Tibial nerve (tissue), 4 donors: ENCODE measurements at regions not wholly inside any gene's neighbourhood (a gene's known extent, or its start where the extent isn't known, plus 50 kb on each side); places are given as distances from the start of the nearest gene placed in this dataset.

Source experiments
- DNase-seq, 2 donors: peaks; one replicate each; pipeline ENCODE4 v3.0.0-alpha.2; 2019; ENCODE audit warnings: low spot score in 2 of 2
- H3K27ac ChIP-seq, 4 donors: fragments of 200-600 bp; sonication (generic) in 3 of 4; one replicate each; pipeline ENCODE4 v1.5.1; 2017 to 2019; ENCODE audit warnings: mild to moderate bottlenecking in 1 of 4
- H3K27me3 ChIP-seq, 2 donors: fragments of 200-600 bp; sonication (generic) in 1 of 2; one replicate each; pipeline versions ENCODE4 v1.5.1 to v1.6.0; 2017 to 2019
- H3K36me3 ChIP-seq, 3 donors: fragments of 200-600 bp; sonication (generic); one replicate each; pipeline ENCODE4 v1.5.1; 2018 to 2019
- H3K4me1 ChIP-seq, 4 donors: fragments of 200-600 bp; sonication (generic) in 3 of 4; one replicate each; pipeline ENCODE4 v1.5.1; 2017 to 2019
- H3K4me3 ChIP-seq, 4 donors: fragments of 200-600 bp; sonication (generic) in 3 of 4; one replicate each; pipeline ENCODE4 v1.5.1; 2017 to 2019; ENCODE audit warnings: mild to moderate bottlenecking in 1 of 4, moderate library complexity in 1 of 4
- H3K9me3 ChIP-seq, 4 donors: fragments of 200-600 bp; sonication (generic) in 3 of 4; one replicate each; pipeline ENCODE4 v1.5.1; 2017 to 2019
- CTCF ChIP-seq, 5 experiments: fragments of 200-600 bp in 3 of 5; fragments of 450-650 bp in 2 of 5; sonication (generic) in 3 of 5; IDR thresholded peaks; one replicate each; pipeline ENCODE4 v1.5.1; 2016 to 2019; ENCODE audit warnings: antibody characterized with exemption in 5 of 5, mild to moderate bottlenecking in 3 of 5, moderate library complexity in 2 of 5
- EP300 ChIP-seq, 2 donors: sonication (generic); formaldehyde crosslinking; IDR thresholded peaks; one replicate each; pipeline ENCODE4 v1.6.1; 2017; ENCODE audit warnings: antibody characterized with exemption in 2 of 2, mild to moderate bottlenecking in 1 of 2
- POLR2A ChIP-seq, 2 donors: fragments of 450-650 bp; IDR thresholded peaks; one replicate each; pipeline ENCODE4 v1.6.1; 2017; ENCODE audit warnings: antibody characterized with exemption in 2 of 2, mild to moderate bottlenecking in 2 of 2, moderate library complexity in 2 of 2
- WGBS, 2 donors: methylation state at CpG; one replicate each; pipeline ENCODE4 v1.1.5; 2018; 5-methylcytosine and 5-hydroxymethylcytosine counted together

GRCh38 chr5:38104497-38105230, 153.7 kb upstream of the EGFLAM start:
- H3K36me3 ChIP-seq: no peaks in the 10 kb centered on the region
- H3K27ac ChIP-seq: no peak overlapping the region
- no peak for TF ChIP-seq POLR2A (IDR thresholded peaks at IDR 0.05)
- no peak for TF ChIP-seq CTCF (IDR thresholded peaks at IDR 0.05)
- TF ChIP-seq EP300 (IDR thresholded peaks at IDR 0.05): no peak
- WGBS, 2 donors: 48 to 56% methylated on average over 5 of the region's 5 CpGs
- no peak overlapping the region for H3K4me3 ChIP-seq
- H3K4me1 ChIP-seq: no peaks in the 10 kb centered on the region
- H3K27me3 ChIP-seq: no peaks in the 10 kb centered on the region
- H3K9me3 ChIP-seq: no peaks in the 10 kb centered on the region
- no peak for DNase-seq

- H3K4me3 ChIP-seq: no peak overlapping the region
- DNase-seq: no peak
- no peaks in the 10 kb centered on the region for H3K4me1 ChIP-seq
- TF ChIP-seq POLR2A (IDR thresholded peaks at IDR 0.05) (no peak), CTCF (IDR thresholded peaks at IDR 0.05) (no peak), EP300 (IDR thresholded peaks at IDR 0.05) (no peak)
- no peaks in the 10 kb centered on the region for H3K27me3 ChIP-seq
- no peaks in the 10 kb centered on the region for H3K36me3 ChIP-seq
- H3K27ac ChIP-seq: no peak overlapping the region
- no peaks in the 10 kb centered on the region for H3K9me3 ChIP-seq
- WGBS, 2 donors: 94 to 96% methylated on average over 10 of the region's 10 CpGs
Observed at GRCh38 chr5:38101897-38102296, 156.5 kb upstream of the EGFLAM start.

- WGBS, 2 donors: 89 to 91% methylated on average over 3 of the region's 3 CpGs
Observed at GRCh38 chr5:38099205-38100168, 158.9 kb upstream of the EGFLAM start.

GRCh38 chr5:38094889-38095288, 163.5 kb upstream of the EGFLAM start:
- Histone ChIP-seq H3K36me3 (no peaks in the 10 kb centered on the region), H3K27ac (no peak overlapping the region), H3K4me3 (no peak overlapping the region), H3K27me3 (no peaks in the 10 kb centered on the region), H3K9me3 (no peaks in the 10 kb centered on the region), H3K4me1 (no peaks in the 10 kb centered on the region)
- TF ChIP-seq CTCF (IDR thresholded peaks at IDR 0.05): no peak
- no peak for TF ChIP-seq POLR2A (IDR thresholded peaks at IDR 0.05)
- no peak for TF ChIP-seq EP300 (IDR thresholded peaks at IDR 0.05)
- WGBS, 2 donors: 57 to 69% methylated on average over 3 of the region's 3 CpGs
- no peak for DNase-seq

More at GRCh38 chr5:38099205-38100168, 158.9 kb upstream of the EGFLAM start:
- Histone ChIP-seq H3K27me3 (no peaks in the 10 kb centered on the region), H3K9me3 (no peaks in the 10 kb centered on the region), H3K27ac (no peak overlapping the region), H3K36me3 (no peaks in the 10 kb centered on the region), H3K4me1 (no peaks in the 10 kb centered on the region), H3K4me3 (no peak overlapping the region)
- no peak for TF ChIP-seq EP300 (IDR thresholded peaks at IDR 0.05)
- TF ChIP-seq CTCF (IDR thresholded peaks at IDR 0.05): no peak
- no peak for TF ChIP-seq POLR2A (IDR thresholded peaks at IDR 0.05)
- no peak for DNase-seq

- no peaks in the 10 kb centered on the region for H3K4me1 ChIP-seq
- WGBS, 2 donors: 68 to 76% methylated on average over 4 of the region's 4 CpGs
- no peak for TF ChIP-seq CTCF (IDR thresholded peaks at IDR 0.05)
- no peak for TF ChIP-seq POLR2A (IDR thresholded peaks at IDR 0.05)
Observed at GRCh38 chr5:38093855-38094254, 164.5 kb upstream of the EGFLAM start.

More at GRCh38 chr5:38093855-38094254, 164.5 kb upstream of the EGFLAM start:
- Histone ChIP-seq H3K27ac (no peak overlapping the region), H3K36me3 (no peaks in the 10 kb centered on the region), H3K27me3 (no peaks in the 10 kb centered on the region), H3K9me3 (no peaks in the 10 kb centered on the region), H3K4me3 (no peak overlapping the region)
- no peak for DNase-seq
